Activated naive CD8-positive, alpha-beta T cell treated with anti-CD3 and anti-CD28 coated beads, Interleukin-2, amount 50 U/mL, for 16 hours (primary cell): ENCODE measurements at regions not wholly inside any gene's neighbourhood (a gene's known extent, or its start where the extent isn't known, plus 50 kb on each side); places are given as distances from the start of the nearest gene placed in this dataset.
"Not testable (repeated sequence)": the region's sequence is repeated elsewhere in the genome, so short reads cannot be mapped to it uniquely, and the experiment has no call there.

ENCODE experiments used
- DNase-seq: peaks from one replicate; pipeline ENCODE4 v3.0.0-alpha.2; 2020; ENCODE audit warnings: low read depth, low spot score

GRCh38 chr17:64800987-64801386 is 118.3 kb downstream of the LRRC37A3 start:
- DNase-seq: not testable (repeated sequence)

- DNase-seq: not testable (repeated sequence)
Observed at GRCh38 chr17:64800361-64800895, 118.8 kb downstream of the LRRC37A3 start.

DNA sequence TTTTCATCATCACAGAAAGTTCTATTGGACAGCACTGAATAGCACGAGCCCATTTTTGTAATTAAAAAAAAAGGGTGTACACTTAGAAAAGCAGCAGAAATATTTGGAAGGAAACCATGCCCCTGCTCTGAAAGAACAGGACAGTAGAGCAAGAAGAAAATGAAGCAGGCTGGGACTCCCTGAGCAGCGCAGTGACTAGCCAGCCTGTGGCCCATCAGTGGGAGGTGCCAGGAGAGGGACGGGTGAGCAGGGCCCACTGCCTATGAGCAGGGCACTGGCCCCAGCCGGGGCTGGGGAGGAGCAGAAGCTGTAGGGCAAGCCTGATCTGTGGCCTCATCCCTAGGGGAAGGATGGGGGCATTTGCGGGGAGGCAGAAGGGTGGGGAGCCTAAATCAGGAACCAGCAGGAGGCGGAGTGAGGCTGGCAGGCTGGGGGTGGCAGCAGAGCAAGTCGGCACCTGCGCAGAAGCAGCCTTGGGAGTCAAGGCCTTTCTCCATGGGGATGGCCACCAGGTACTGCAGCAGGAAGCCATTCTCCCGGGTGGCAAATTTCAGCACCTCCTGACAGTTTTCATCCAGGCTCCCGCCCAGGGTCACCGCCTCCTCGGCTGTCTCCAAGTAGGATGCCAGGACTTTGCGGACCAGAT is 119.6 kb downstream of the LRRC37A3 start:
- not testable (repeated sequence) for DNase-seq

DNA sequence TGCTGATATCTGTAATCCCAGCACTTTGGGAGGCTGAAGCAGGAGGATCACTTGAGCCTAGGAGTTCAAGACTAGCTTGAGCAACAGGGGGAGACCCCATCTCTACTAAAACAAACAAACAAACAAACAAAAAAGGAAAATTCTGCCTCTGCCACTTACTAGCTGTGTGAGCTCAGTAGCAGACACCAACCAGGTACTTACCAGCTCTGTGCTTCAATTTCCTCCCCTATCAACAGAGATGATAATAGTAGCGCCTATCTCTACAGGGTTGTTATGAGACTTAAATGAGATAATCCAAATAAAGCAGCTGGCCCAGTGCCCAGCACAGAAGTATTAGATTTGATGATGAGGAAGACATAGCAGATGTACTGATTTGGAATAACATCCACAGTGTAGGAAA is 120.3 kb downstream of the LRRC37A3 start:
- DNase-seq: not testable (repeated sequence)

- not testable (repeated sequence) for DNase-seq
Observed at GRCh38 chr17:64798489-64798790, 120.8 kb downstream of the LRRC37A3 start.

DNA sequence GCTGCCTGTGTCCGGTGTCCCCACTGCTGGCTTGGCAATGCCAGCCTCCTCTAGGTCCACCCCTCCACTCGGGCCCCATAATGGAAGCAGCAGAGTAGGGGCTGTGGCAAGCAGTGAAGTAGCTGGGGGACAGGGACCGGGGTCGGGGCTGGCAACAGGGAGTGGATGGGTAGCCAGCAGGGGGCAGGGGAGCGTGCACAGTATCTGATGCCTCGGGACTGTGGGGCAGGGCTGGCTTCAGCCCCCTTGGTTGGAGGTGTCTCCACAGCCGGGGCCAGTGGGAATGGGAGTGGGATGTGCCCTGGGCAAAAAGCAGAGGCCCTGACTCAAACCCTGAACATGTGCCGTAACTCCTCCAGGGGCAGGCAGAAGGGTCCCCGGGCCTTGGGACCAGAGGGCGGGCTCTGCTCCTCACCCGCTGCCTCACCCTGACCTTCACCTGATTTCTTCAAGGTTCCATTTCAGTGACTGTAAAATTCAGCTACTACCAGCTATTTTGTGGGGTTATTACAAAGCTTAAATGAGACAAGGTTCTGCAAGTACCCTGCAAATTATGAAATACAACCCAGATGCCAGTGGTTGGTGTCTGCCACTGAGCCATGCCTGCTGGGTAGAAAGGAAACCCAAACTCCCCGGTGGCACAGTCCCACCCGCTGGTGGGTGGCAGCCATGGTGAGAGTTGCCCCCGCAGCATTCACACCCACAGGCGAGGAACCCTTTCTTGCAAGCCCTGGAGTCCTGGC is 121.4 kb downstream of the LRRC37A3 start:
- not testable (repeated sequence) for DNase-seq

DNA sequence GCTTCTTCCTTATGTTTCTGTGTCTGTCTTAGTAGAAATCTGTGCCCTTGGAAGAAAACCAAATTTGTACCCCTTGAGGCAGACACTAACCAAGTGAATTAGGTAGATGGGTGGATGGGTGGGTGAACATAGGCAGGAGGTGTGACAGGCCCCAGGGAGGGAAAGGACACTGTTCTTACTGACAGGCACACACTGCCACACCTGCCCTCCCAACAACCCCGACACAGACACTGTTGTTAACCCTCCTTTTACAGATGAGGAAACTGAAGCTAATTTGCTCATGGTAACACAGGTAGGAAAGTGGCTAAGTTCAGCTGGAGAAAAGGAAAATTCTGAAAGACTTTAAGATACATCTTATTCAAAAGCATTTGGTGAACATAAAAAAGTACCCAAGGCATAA is 123.9 kb downstream of the LRRC37A3 start:
- DNase-seq: not testable (repeated sequence)

DNA sequence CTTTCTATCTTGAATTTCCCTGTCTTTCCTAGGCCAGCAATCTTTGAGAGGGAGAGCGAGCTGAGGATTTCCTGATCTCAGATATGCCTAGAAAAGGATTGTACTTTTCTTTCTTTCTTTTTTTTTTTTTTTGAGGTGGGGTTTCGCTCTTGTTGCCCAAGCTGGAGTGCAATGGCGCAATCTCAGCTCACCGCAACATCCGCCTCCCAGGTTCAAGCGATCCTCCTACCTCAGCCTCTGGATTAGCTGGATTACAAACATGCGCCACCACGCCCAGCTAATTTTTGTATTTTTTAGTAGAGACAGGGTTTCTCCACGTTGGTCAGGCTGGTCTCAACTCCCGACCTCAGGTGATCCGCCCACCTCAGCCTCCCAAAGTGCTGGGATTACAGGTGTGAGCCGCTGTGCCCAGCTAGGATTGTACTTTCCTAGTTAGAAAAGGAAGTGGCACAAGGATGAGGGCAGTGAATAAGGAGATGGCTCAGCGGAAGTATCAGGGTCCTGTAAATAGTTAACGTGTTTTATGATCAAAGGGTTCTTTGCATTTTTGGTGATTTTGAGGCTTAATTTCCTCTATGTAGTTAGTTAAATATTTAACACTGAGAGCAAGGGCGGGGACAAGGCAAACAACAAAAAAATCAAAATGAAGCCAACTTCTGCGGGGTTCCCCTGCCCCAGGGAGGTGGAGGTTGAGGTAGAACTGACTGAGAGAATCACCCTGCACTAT is 124.6 kb downstream of the LRRC37A3 start:
- not testable (repeated sequence) for DNase-seq

- DNase-seq: not testable (repeated sequence)
Observed at GRCh38 chr17:64794113-64794512, 125.2 kb downstream of the LRRC37A3 start.

DNA sequence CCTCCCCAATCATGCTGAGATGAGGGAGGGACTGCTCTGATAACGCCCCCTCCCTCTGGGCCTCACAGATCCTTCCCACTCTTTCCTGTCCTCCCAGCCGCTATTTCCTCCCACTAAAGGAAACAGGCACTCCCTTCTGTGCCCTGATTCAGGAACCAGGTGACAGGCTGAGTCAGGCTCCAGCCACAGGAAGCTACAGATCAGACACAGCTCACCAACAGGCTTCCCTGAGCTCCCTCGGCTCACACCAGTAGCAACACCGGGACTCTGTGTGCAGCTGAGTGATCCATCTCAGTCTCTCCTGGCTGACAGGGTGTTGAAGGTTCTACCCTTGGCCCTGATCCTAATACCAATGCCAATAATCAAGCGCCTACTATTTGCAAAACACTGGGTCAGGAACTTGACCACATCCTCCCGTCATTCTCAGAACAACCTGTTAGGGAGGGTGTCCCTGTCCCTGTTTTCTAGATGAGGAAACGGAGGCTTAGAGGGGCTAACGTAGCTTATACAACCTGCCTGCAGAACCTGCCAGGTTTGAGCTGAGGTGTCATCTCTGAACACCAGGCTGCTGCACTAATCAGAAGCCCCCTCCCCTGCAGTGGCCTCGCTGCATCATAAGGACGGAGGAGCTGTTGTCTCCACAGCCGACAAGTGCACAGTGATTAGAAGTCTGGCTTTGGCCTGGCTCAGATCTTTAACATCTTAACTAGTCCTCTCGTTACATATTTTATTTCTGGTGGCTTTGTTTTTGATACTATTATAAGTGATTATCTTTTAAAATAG is 126.3 kb downstream of the LRRC37A3 start:
- DNase-seq: not testable (repeated sequence)

DNA sequence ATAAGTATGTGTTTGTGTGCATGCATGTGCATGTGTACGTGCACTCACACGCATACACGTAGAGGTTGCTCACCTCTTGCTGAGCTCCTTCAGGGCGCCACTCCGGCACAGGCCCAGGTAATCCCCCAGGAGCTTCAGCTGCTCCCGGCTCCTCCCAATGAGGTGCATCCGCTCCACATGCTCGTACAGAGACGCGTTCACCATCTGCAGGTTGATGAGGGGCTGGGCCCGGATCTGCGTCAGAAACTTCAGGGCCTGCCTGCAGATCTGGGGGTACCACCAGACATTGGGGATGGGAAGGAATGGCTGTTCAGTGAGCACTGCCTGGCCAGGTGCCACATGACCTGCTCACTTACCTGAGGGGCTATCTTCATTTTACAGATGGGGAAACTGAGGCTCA is 127.0 kb downstream of the LRRC37A3 start:
- not testable (repeated sequence) for DNase-seq

- DNase-seq: not testable (repeated sequence)
Observed at GRCh38 chr17:64791691-64792090, 127.6 kb downstream of the LRRC37A3 start.

DNA sequence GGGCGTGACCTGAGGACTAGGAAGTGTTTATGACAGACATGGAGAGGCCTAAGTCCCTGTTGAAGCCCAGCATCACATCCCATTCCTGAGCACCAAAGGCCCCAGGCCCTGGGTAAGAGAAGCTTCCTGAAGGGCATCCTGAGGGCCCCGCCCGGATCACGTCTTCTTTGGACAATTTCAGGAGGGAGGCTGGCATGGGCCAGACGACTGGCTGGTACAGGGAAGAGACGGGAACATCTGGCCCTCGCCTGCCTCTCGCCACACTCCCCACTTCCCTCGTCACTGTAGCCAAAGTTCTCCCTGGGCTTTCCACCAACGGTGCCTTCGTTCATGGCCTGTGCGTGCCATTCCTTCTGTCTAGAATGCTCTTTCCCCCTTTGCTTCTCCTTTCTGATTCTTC is 128.1 kb downstream of the LRRC37A3 start:
- not testable (repeated sequence) for DNase-seq

- not testable (repeated sequence) for DNase-seq
Observed at GRCh38 chr17:64790690-64791089, 128.6 kb upstream of the SMURF2 start.

GRCh38 chr17:64790193-64790592 is 128.1 kb upstream of the SMURF2 start:
- DNase-seq: not testable (repeated sequence)

GRCh38 chr17:64789061-64789445 is 126.9 kb upstream of the SMURF2 start:
- DNase-seq: not testable (repeated sequence)

- no peak for DNase-seq
Observed at GRCh38 chr17:64788286-64789060, 126.4 kb upstream of the SMURF2 start.

DNA sequence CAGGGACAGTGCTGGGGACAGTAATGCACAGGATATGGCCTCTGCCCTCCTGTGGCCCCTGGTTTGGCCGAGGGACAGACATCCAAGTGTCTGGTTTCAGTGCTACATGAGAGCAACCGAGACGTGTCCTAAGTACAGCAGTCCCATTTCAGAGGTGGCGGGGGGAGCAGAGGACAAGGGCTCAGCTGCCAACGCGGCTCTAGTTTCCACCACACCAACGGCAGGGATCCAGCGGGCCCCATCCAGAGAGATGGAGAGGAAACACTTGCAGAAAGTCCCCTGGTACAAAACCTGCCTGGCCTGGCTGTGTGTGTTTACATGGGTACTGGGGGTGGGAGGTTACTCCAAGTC is 125.8 kb upstream of the SMURF2 start:
- DNase-seq: no peak

- no peak for DNase-seq
Observed at GRCh38 chr17:64787255-64787920, 125.3 kb upstream of the SMURF2 start.

GRCh38 chr17:64786337-64786736 is 124.2 kb upstream of the SMURF2 start:
- no peak for DNase-seq
